Upper lobe of left lung (tissue), 4 donors: ENCODE measurements at regions not wholly inside any gene's neighbourhood (a gene's known extent, or its start where the extent isn't known, plus 50 kb on each side); places are given as distances from the start of the nearest gene placed in this dataset.

ENCODE experiments used
- CTCF ChIP-seq, 6 experiments: fragments of 450-650 bp in 4 of 6; fragments of 200-600 bp in 2 of 6; sonication (generic) in 2 of 6; IDR thresholded peaks; one replicate each; pipeline ENCODE4 v1.5.1; 2016 to 2019; ENCODE audit warnings: antibody characterized with exemption in 6 of 6
- EP300 ChIP-seq, 4 donors: sonication (generic); formaldehyde crosslinking; IDR thresholded peaks; one replicate each; pipeline ENCODE4 v1.5.1; 2017; ENCODE audit warnings: antibody characterized with exemption in 4 of 4, control low read depth in 2 of 4
- POLR2A ChIP-seq, 4 donors: fragments of 450-650 bp; IDR thresholded peaks; one replicate each; pipeline ENCODE4 v1.5.1; 2016 to 2017; ENCODE audit warnings: antibody characterized with exemption in 4 of 4, mild to moderate bottlenecking in 2 of 4

- TF ChIP-seq CTCF (IDR thresholded peaks at IDR 0.05) (no peak), POLR2A (IDR thresholded peaks at IDR 0.05) (no peak), EP300 (IDR thresholded peaks at IDR 0.05) (no peak)
Measured at GRCh38 chr21:41622201-41622600, 114.2 kb upstream of the TMPRSS2 start.
